Loucy (cell line): ENCODE measurements at regions not wholly inside any gene's neighbourhood (a gene's known extent, or its start where the extent isn't known, plus 50 kb on each side); places are given as distances from the start of the nearest gene placed in this dataset.

Source experiments
- H2AFZ ChIP-seq: fragments of 200-600 bp; sonication (generic); 2 replicates; pipeline ENCODE4 v1.6.0; 2016; ENCODE audit warnings: antibody characterized with exemption, mild to moderate bottlenecking, low read length, moderate library complexity
- H3F3A ChIP-seq: fragments of 200-600 bp; 2 replicates; pipeline ENCODE4 v1.6.0; 2016; ENCODE audit warnings: antibody characterized with exemption, low read depth, mild to moderate bottlenecking
- H3K27me3 ChIP-seq: fragments of 200-600 bp; sonication (generic); 2 replicates; pipeline ENCODE4 v1.6.1; 2014; ENCODE audit warnings: low read length, mild to moderate bottlenecking; ENCODE audit not compliant: insufficient read depth, poor library complexity, severe bottlenecking
- H3K36me3 ChIP-seq: fragments of 200-600 bp; sonication (generic); 2 replicates; pipeline ENCODE4 v1.6.1; 2016; ENCODE audit warnings: low read length; ENCODE audit not compliant: insufficient read depth
- H3K4me1 ChIP-seq: fragments of 200-600 bp; sonication (generic); 2 replicates; pipeline ENCODE4 v1.5.1; 2014; ENCODE audit warnings: low read length, mild to moderate bottlenecking; ENCODE audit not compliant: insufficient read depth, poor library complexity, severe bottlenecking
- H3K4me2 ChIP-seq: fragments of 200-600 bp; sonication (generic); 2 replicates; pipeline ENCODE4 v1.6.0; 2014; ENCODE audit warnings: antibody characterized with exemption, low read length, low read depth, mild to moderate bottlenecking; ENCODE audit not compliant: poor library complexity, severe bottlenecking
- H3K4me3 ChIP-seq: fragments of 200-600 bp; sonication (generic); 2 replicates; pipeline ENCODE4 v1.5.1; 2014; ENCODE audit warnings: low read length, mild to moderate bottlenecking, mixed read lengths; ENCODE audit not compliant: poor library complexity, severe bottlenecking
- H3K79me2 ChIP-seq: fragments of 200-600 bp; sonication (generic); 2 replicates; pipeline ENCODE4 v1.6.1; 2014; ENCODE audit warnings: low read length; ENCODE audit not compliant: insufficient read depth
- H3K9ac ChIP-seq: fragments of 200-600 bp; sonication (generic); 2 replicates; pipeline ENCODE4 v1.6.0; 2014; ENCODE audit warnings: mild to moderate bottlenecking, low read depth, low read length, moderate library complexity; ENCODE audit not compliant: poor library complexity, severe bottlenecking
- H3K9me2 ChIP-seq: fragments of 200-600 bp; sonication (generic); replicated peaks from 2 replicates; pipeline ENCODE4 v1.6.1; 2016; ENCODE audit warnings: low read depth, low read length, mixed read lengths
- H3K9me3 ChIP-seq: fragments of 200-600 bp; sonication (generic); 2 replicates; pipeline ENCODE4 v1.6.1; 2014; ENCODE audit warnings: mild to moderate bottlenecking, antibody characterized with exemption, low read length, low read depth; ENCODE audit not compliant: insufficient read depth
- H4K20me1 ChIP-seq: fragments of 200-600 bp; sonication (generic); 2 replicates; pipeline ENCODE4 v1.6.0; 2014; ENCODE audit warnings: antibody characterized with exemption, low read length, mild to moderate bottlenecking; ENCODE audit not compliant: insufficient read depth, poor library complexity, severe bottlenecking
- CTCF ChIP-seq: fragments of 200-600 bp; sonication (generic); conservative IDR thresholded peaks from 2 replicates; pipeline ENCODE4 v1.5.1; 2014; ENCODE audit warnings: mild to moderate bottlenecking, antibody characterized with exemption, low read length
- EZH2phosphoT487 ChIP-seq: fragments of 200-600 bp; IDR thresholded peaks from 2 replicates; pipeline ENCODE4 v1.6.1; 2018; ENCODE audit warnings: antibody characterized with exemption, mild to moderate bottlenecking, moderate library complexity, borderline replicate concordance

GRCh38 chr9:13331320-13331719 lies 51.8 kb upstream of the MPDZ start:
- Histone ChIP-seq H3K9ac (no peak overlapping the region), H4K20me1 (no peaks in the 10 kb centered on the region), H3K4me3 (no peak overlapping the region), H3F3A (no peaks in the 10 kb centered on the region), H3K9me2 (no peaks in the 10 kb centered on the region), H3K4me1 (no peaks in the 10 kb centered on the region), H3K27me3 (no peaks in the 10 kb centered on the region), H3K4me2 (no peak overlapping the region), H3K36me3 (no peaks in the 10 kb centered on the region), H3K9me3 (no peaks in the 10 kb centered on the region), H3K79me2 (no peaks in the 10 kb centered on the region), H2AFZ (no peak overlapping the region)
- TF ChIP-seq CTCF = no peak
- no peak for TF ChIP-seq EZH2phosphoT487

GRCh38 chr9:13330396-13331004 lies 51.0 kb upstream of the MPDZ start:
- no peaks in the 10 kb centered on the region for H3K4me1 ChIP-seq
- no peak overlapping the region for H2AFZ ChIP-seq
- H3F3A ChIP-seq = no peaks in the 10 kb centered on the region
- H3K9ac ChIP-seq = no peak overlapping the region
- no peak overlapping the region for H3K4me2 ChIP-seq
- H3K9me3 ChIP-seq = no peaks in the 10 kb centered on the region
- H3K4me3 ChIP-seq = no peak overlapping the region
- TF ChIP-seq CTCF (no peak), EZH2phosphoT487 (no peak)
- H4K20me1 ChIP-seq = no peaks in the 10 kb centered on the region
- H3K36me3 ChIP-seq = no peaks in the 10 kb centered on the region
- no peaks in the 10 kb centered on the region for H3K27me3 ChIP-seq
- no peaks in the 10 kb centered on the region for H3K79me2 ChIP-seq
- H3K9me2 ChIP-seq = no peaks in the 10 kb centered on the region
